AG08395 (cell line): ENCODE measurements at regions not wholly inside any gene's neighbourhood (a gene's known extent, or its start where the extent isn't known, plus 50 kb on each side); places are given as distances from the start of the nearest gene placed in this dataset.
A peak's percentile ranks its signal among the peaks of the same experiment; 100 is the strongest.

Source experiments
- DNase-seq: peaks from one replicate; pipeline ENCODE4 v3.0.0; 2012; ENCODE audit warnings: mixed read lengths, low spot score

- DNase-seq: no peak
Measured at GRCh38 chr6:23027281-23027680, 457.9 kb downstream of the HDGFL1 start.

GRCh38 chr6:23031986-23032385, 462.6 kb downstream of the HDGFL1 start:
- peak; percentile 3 for DNase-seq

- DNase-seq: no peak
Measured at GRCh38 chr6:23034926-23035325, 465.6 kb downstream of the HDGFL1 start.

GRCh38 chr6:23036406-23036983, 467.1 kb downstream of the HDGFL1 start:
- DNase-seq: no peak

GRCh38 chr6:23040899-23041298, 471.5 kb downstream of the HDGFL1 start:
- DNase-seq: no peak

- DNase-seq: no peak
Measured at GRCh38 chr6:23045280-23045679, 475.9 kb downstream of the HDGFL1 start.

- no peak for DNase-seq
Measured at GRCh38 chr6:23055523-23055922, 486.2 kb downstream of the HDGFL1 start.

GRCh38 chr6:23073821-23074220, 504.5 kb downstream of the HDGFL1 start:
- DNase-seq: no peak

GRCh38 chr6:23077772-23078171, 508.4 kb downstream of the HDGFL1 start:
- no peak for DNase-seq

GRCh38 chr6:23081701-23082100, 512.3 kb downstream of the HDGFL1 start:
- DNase-seq: no peak

- no peak for DNase-seq
Measured at GRCh38 chr6:23086100-23086499, 516.7 kb downstream of the HDGFL1 start.

- DNase-seq: no peak
Measured at GRCh38 chr6:23087471-23087870, 518.1 kb downstream of the HDGFL1 start.

GRCh38 chr6:23088761-23089160, 519.4 kb downstream of the HDGFL1 start:
- DNase-seq: no peak

GRCh38 chr6:23089981-23090380, 520.6 kb downstream of the HDGFL1 start:
- DNase-seq: no peak

GRCh38 chr6:23091795-23092194, 522.4 kb downstream of the HDGFL1 start:
- DNase-seq: peak; percentile 18

- no peak for DNase-seq
Measured at GRCh38 chr6:23096876-23097275, 527.5 kb downstream of the HDGFL1 start.

- DNase-seq: no peak
Measured at GRCh38 chr6:23097566-23097965, 528.2 kb downstream of the HDGFL1 start.

GRCh38 chr6:23106951-23107350, 537.6 kb downstream of the HDGFL1 start:
- DNase-seq: peak; percentile 10

- peak; percentile 69 for DNase-seq
Measured at GRCh38 chr6:23111984-23112383, 542.6 kb downstream of the HDGFL1 start.

GRCh38 chr6:23114812-23115504, 545.6 kb downstream of the HDGFL1 start:
- no peak for DNase-seq

GRCh38 chr6:23137611-23138010, 568.2 kb downstream of the HDGFL1 start:
- DNase-seq: no peak

- DNase-seq: no peak
Measured at GRCh38 chr6:23140871-23141270, 571.5 kb downstream of the HDGFL1 start.

GRCh38 chr6:23145781-23146180, 576.4 kb downstream of the HDGFL1 start:
- peak; percentile 9 for DNase-seq

GRCh38 chr6:23154159-23154558, 584.8 kb downstream of the HDGFL1 start:
- no peak for DNase-seq
